AG04450 (cell line): ENCODE measurements at regions not wholly inside any gene's neighbourhood (a gene's known extent, or its start where the extent isn't known, plus 50 kb on each side); places are given as distances from the start of the nearest gene placed in this dataset.

ENCODE experiments used
- CTCF ChIA-PET: fragments of 300-600, 350-600 bp; formaldehyde crosslinking; extraction: SDS; loops from one replicate; lab custom pipeline; 2022; ENCODE audit warnings: antibody characterized with exemption, inconsistent platforms; lab: Charles Lee
- POLR2A ChIA-PET: fragments of 350-600 bp; formaldehyde crosslinking; extraction: SDS; loops from one replicate; lab custom pipeline; 2021; ENCODE audit warnings: antibody characterized with exemption, inconsistent platforms; lab: Yijun Ruan, JAX
- DNase-seq: peaks from one replicate; pipeline ENCODE4 v3.0.0-alpha.2; 2011; ENCODE audit warnings: low read depth, low spot score
- H3K27ac ChIP-seq: one replicate; pipeline ENCODE4 v1.5.1; 2012; ENCODE audit warnings: low read depth, low read length, control low read depth
- H3K27me3 ChIP-seq: one replicate; pipeline ENCODE4 v1.6.0; 2012; ENCODE audit warnings: low read length; ENCODE audit not compliant: control insufficient read depth, insufficient read depth
- H3K4me3 ChIP-seq: 2 replicates; pipeline ENCODE4 v1.5.1; 2011; ENCODE audit warnings: mild to moderate bottlenecking, low read depth, low read length, control low read depth
- H3K9me3 ChIP-seq: 2 replicates; pipeline ENCODE4 v1.5.1; 2012; ENCODE audit warnings: low read length; ENCODE audit not compliant: control insufficient read depth, insufficient read depth
- CTCF ChIP-seq: IDR thresholded peaks from 2 replicates; pipeline ENCODE4 v1.5.1; 2011; ENCODE audit warnings: low read depth, low read length, control low read depth, inconsistent platforms

DNA sequence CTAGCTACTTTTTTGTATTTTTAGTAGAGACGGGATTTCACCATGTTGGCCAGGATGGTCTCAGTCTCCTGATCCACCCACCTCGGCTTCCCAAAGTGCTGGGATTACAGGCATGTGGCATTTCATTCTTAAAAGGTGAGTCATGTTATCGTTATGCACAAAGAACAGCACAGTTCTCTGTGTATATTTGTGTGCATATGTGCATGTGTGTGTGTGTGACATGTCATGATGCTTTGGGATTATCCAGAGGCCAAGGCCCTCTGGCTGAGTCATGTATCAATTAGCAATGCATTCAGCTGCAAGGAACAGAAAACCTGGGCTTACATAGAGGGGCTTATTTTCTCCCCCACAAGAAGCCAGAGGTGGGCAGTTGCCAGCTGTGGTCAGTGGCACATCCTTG lies 301.7 kb upstream of the KAZN start:
- no peaks in the 10 kb centered on the region for H3K27me3 ChIP-seq
- H3K4me3 ChIP-seq, result no peak overlapping the region
- POLR2A ChIA-PET, result no interaction called here
- H3K9me3 ChIP-seq, result peaks cover 5% of the 10 kb centered on the region
- TF ChIP-seq CTCF, result no peak
- CTCF ChIA-PET, result interaction anchor here (0.6 kb wide), 1 partner anchor 940 kb away, joined by 4 read pairs; no protein-coding TSS in a partner anchor
- DNase-seq, result no peak
- no peak overlapping the region for H3K27ac ChIP-seq

GRCh38 chr1:14297356-14297755 lies 301.1 kb upstream of the KAZN start:
- no peak for DNase-seq
- no peaks in the 10 kb centered on the region for H3K27me3 ChIP-seq
- H3K9me3 ChIP-seq, result peaks cover 2% of the 10 kb centered on the region
- no peak for TF ChIP-seq CTCF
- POLR2A ChIA-PET, result no interaction called here
- H3K4me3 ChIP-seq, result no peak overlapping the region
- CTCF ChIA-PET, result no interaction called here
- H3K27ac ChIP-seq, result no peak overlapping the region

DNA sequence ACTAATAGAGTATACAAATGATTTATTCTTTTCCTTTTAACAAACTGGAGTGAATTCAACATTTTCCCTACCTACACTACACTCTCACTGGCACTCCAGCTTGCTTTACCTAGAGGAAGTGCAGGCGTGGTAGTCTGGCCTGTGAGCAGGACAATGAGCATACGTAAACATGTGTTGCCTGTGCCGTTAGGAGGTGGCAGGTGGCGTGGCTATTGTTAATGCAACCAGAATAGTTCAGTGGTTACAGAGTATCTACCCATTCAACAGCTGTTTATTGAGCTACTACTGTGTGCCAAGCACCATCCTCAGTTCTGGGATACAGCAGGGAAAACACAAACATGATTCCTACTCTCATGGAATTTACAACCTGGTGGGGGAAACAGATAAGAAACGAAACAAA lies 299.7 kb upstream of the KAZN start:
- no peak overlapping the region for H3K27ac ChIP-seq
- ChIA-PET POLR2A (no interaction called here), CTCF (no interaction called here)
- no peak for TF ChIP-seq CTCF
- H3K27me3 ChIP-seq, result no peaks in the 10 kb centered on the region
- DNase-seq, result no peak
- no peak overlapping the region for H3K4me3 ChIP-seq
- no peaks in the 10 kb centered on the region; the same call in 1 of the 2 replicates for H3K9me3 ChIP-seq

DNA sequence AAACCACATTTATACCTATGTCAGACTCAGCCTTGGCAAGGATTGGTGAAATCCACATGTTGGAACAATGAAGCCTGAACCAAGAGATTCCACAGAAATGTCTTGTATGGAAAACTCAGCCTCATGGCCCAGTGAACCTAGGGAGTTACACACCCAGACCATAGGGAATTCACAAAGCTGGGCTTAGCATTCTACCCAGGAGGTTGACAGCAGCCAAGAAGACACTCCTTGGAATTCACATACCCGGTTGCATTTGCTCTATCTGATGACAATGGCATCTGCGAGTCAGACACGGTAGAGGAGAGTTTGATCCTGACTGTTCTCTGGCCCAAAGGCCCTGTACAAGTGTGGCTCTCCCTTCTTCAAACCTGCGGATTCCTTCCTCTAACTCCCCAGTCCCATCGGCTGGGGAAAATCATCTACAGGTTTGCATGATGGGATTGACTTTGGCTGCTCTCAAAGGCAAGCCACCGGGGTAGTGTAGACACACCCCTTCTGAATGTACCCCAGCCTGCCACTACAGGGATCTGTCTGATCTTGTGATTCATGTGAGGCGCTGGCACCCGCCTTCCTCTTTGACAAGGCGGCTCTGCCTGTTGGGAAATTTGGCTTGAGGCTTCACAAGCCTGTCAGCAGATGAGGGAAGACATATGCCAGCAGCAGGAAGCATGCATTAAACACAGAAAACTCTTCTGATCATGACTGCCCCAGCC lies 297.3 kb upstream of the KAZN start:
- Histone ChIP-seq H3K9me3 (no peaks in the 10 kb centered on the region; the same call in 1 of the 2 replicates), H3K27me3 (no peaks in the 10 kb centered on the region), H3K27ac (no peak overlapping the region), H3K4me3 (no peak overlapping the region)
- DNase-seq, result no peak
- CTCF ChIA-PET, result no interaction called here
- TF ChIP-seq CTCF, result no peak
- POLR2A ChIA-PET, result no interaction called here

GRCh38 chr1:14301704-14302024 lies 296.8 kb upstream of the KAZN start:
- Histone ChIP-seq H3K27me3 (no peaks in the 10 kb centered on the region), H3K4me3 (no peak overlapping the region), H3K9me3 (no peaks in the 10 kb centered on the region; the same call in 1 of the 2 replicates), H3K27ac (no peak overlapping the region)
- ChIA-PET CTCF (no interaction called here), POLR2A (no interaction called here)
- DNase-seq, result no peak
- no peak for TF ChIP-seq CTCF
